HEK293 (cell line): ENCODE measurements at regions not wholly inside any gene's neighbourhood (a gene's known extent, or its start where the extent isn't known, plus 50 kb on each side); places are given as distances from the start of the nearest gene placed in this dataset.

Experiments
- CTCF ChIA-PET: fragments of 350-600 bp; formaldehyde crosslinking; extraction: SDS; loops from one replicate; lab custom pipeline; 2021; ENCODE audit warnings: antibody characterized with exemption; lab: Yijun Ruan, JAX
- POLR2A ChIA-PET: fragments of 300-600 bp; formaldehyde crosslinking; extraction: SDS; loops from one replicate; lab custom pipeline; 2020; ENCODE audit warnings: antibody characterized with exemption, inconsistent platforms; lab: Yijun Ruan, JAX
- H3K27ac ChIP-seq: fragments of 200-500 bp; sonication (Bioruptor generic); 2 replicates; pipeline ENCODE4 v1.5.1; 2014; ENCODE audit warnings: low read depth, low read length, control low read depth, inconsistent platforms; ENCODE audit errors: extremely low read depth
- H3K36me3 ChIP-seq, 2 experiments: fragments of 200-500 bp in 1 of 2; sonication (Bioruptor generic) in 1 of 2; 1 replicate in 1 of 2; 2 replicates in 1 of 2; pipeline ENCODE4 v1.5.1; 2014 to 2017; ENCODE audit warnings: inconsistent platforms in 2 of 2, low read length in 2 of 2; ENCODE audit not compliant: control insufficient read depth in 2 of 2, insufficient read depth in 1 of 2
- H3K4me1 ChIP-seq: fragments of 200-500 bp; sonication (Bioruptor generic); 2 replicates; pipeline ENCODE4 v1.5.1; 2014; ENCODE audit warnings: mild to moderate bottlenecking, low read length, inconsistent platforms; ENCODE audit not compliant: control insufficient read depth, insufficient read depth
- H3K4me3 ChIP-seq: 2 replicates; pipeline ENCODE4 v1.5.1; 2011; ENCODE audit warnings: low read depth, mild to moderate bottlenecking, control low read depth, low read length, moderate library complexity
- H3K9me3 ChIP-seq: fragments of 200-500 bp; sonication (Bioruptor generic); 2 replicates; pipeline ENCODE4 v1.5.1; 2014; ENCODE audit warnings: low read depth, low read length, inconsistent platforms; ENCODE audit not compliant: control insufficient read depth, insufficient read depth
- BCL6B ChIP-seq: fragments of 450-650 bp; formaldehyde crosslinking; IDR thresholded peaks from 2 replicates; pipeline ENCODE4 v1.5.1; 2017; ENCODE audit warnings: missing biosample characterization, missing genetic modification characterization
- CTCF ChIP-seq: fragments of 450-650 bp; formaldehyde crosslinking; IDR thresholded peaks from 2 replicates; pipeline ENCODE4 v1.5.1; 2016; ENCODE audit warnings: missing biosample characterization, missing genetic modification characterization
- HOXC10 ChIP-seq: sonication (generic); formaldehyde crosslinking; IDR thresholded peaks from 2 replicates; pipeline ENCODE4 v1.8.1; 2023; ENCODE audit warnings: mild to moderate bottlenecking, missing genetic modification reagents
- PRDM2 ChIP-seq: fragments of 450-650 bp; formaldehyde crosslinking; IDR thresholded peaks from 2 replicates; pipeline ENCODE4 v1.5.1; 2016; ENCODE audit warnings: missing biosample characterization, missing genetic modification characterization, borderline replicate concordance
- ZIC2 ChIP-seq: fragments of 450-650 bp; formaldehyde crosslinking; IDR thresholded peaks from 2 replicates; pipeline ENCODE4 v1.5.1; 2016; ENCODE audit warnings: missing biosample characterization, missing genetic modification characterization
- ZNF140 ChIP-seq: fragments of 450-650 bp; formaldehyde crosslinking; IDR thresholded peaks from 2 replicates; pipeline ENCODE4 v1.5.1; 2016; ENCODE audit warnings: missing biosample characterization, missing genetic modification characterization
- ZNF169 ChIP-seq: fragments of 450-650 bp; formaldehyde crosslinking; IDR thresholded peaks from 2 replicates; pipeline ENCODE4 v1.5.1; 2016; ENCODE audit warnings: missing biosample characterization, missing genetic modification characterization
- ZNF175 ChIP-seq: fragments of 450-650 bp; formaldehyde crosslinking; IDR thresholded peaks from 2 replicates; pipeline ENCODE4 v1.5.1; 2016; ENCODE audit warnings: missing biosample characterization, missing genetic modification characterization
- ZNF211 ChIP-seq: fragments of 450-650 bp; formaldehyde crosslinking; IDR thresholded peaks from 2 replicates; pipeline ENCODE4 v1.5.1; 2016; ENCODE audit warnings: low read depth, missing biosample characterization, missing genetic modification characterization
- ZNF514 ChIP-seq: fragments of 450-650 bp; formaldehyde crosslinking; IDR thresholded peaks from 2 replicates; pipeline ENCODE4 v1.5.1; 2016; ENCODE audit warnings: missing biosample characterization, missing genetic modification characterization
- ZNF521 ChIP-seq: fragments of 450-650 bp; formaldehyde crosslinking; IDR thresholded peaks from 2 replicates; pipeline ENCODE4 v1.5.1; 2017; ENCODE audit warnings: missing biosample characterization, mild to moderate bottlenecking, missing genetic modification characterization
- ZNF544 ChIP-seq: fragments of 450-650 bp; formaldehyde crosslinking; IDR thresholded peaks from 2 replicates; pipeline ENCODE4 v1.5.0; 2017; ENCODE audit warnings: missing biosample characterization, missing genetic modification characterization
- ZNF626 ChIP-seq: fragments of 450-650 bp; sonication (Bioruptor Pico); formaldehyde crosslinking; IDR thresholded peaks from 2 replicates; pipeline ENCODE4 v1.5.1; 2018; ENCODE audit warnings: missing biosample characterization, missing genetic modification characterization, inconsistent platforms
- ZNF639 ChIP-seq: fragments of 450-650 bp; formaldehyde crosslinking; IDR thresholded peaks from 2 replicates; pipeline ENCODE4 v1.5.1; 2016; ENCODE audit warnings: missing biosample characterization, missing genetic modification characterization
- ZNF654 ChIP-seq: fragments of 450-650 bp; formaldehyde crosslinking; IDR thresholded peaks from 2 replicates; pipeline ENCODE4 v1.5.1; 2016; ENCODE audit warnings: low read depth, missing biosample characterization, missing genetic modification characterization
- ZSCAN23 ChIP-seq: fragments of 450-650 bp; formaldehyde crosslinking; IDR thresholded peaks from 2 replicates; pipeline ENCODE4 v1.5.1; 2016; ENCODE audit warnings: missing biosample characterization, missing genetic modification characterization

- no peaks in the 10 kb centered on the region for H3K4me1 ChIP-seq
- no peak for TF ChIP-seq ZNF140 (tag by site-specific recombination)
- no peak for TF ChIP-seq ZNF654 (tag by site-specific recombination)
- TF ChIP-seq ZNF169 (tag by site-specific recombination): no peak
- TF ChIP-seq, all 188 proteins: peak for 0
- no peak overlapping the region for H3K27ac ChIP-seq
- H3K9me3 ChIP-seq: no peaks in the 10 kb centered on the region
- CTCF ChIA-PET: interaction anchor here (0.7 to 0.8 kb wide), 2 partner anchors 246 to 267 kb away, joined by 3 read pairs; no protein-coding TSS in a partner anchor
- H3K36me3 ChIP-seq: no peaks in the 10 kb centered on the region; a peak in 1 of 3 replicates
- POLR2A ChIA-PET: no interaction called here
- no peak overlapping the region for H3K4me3 ChIP-seq
Observed at GRCh38 chr19:31979362-31979761, 366.0 kb upstream of the ZNF507 start.

- CTCF ChIA-PET: interaction anchor here (0.7 kb wide), 1 partner anchor 245 kb away, joined by 3 read pairs; no protein-coding TSS in a partner anchor
- TF ChIP-seq ZNF639 (tag by site-specific recombination) (no peak), PRDM2 (tag by site-specific recombination) (no peak), ZNF626 (tag by site-specific recombination) (no peak), ZNF211 (no peak), CTCF (tag by site-specific recombination) (no peak), ZNF521 (tag by site-specific recombination) (no peak), ZNF175 (tag by site-specific recombination) (no peak), BCL6B (tag by site-specific recombination) (no peak), ZNF544 (no peak), HOXC10 (CRISPR knock-in tag) (no peak), ZSCAN23 (no peak), ZIC2 (tag by site-specific recombination) (no peak), ZNF514 (tag by site-specific recombination) (no peak)
- no peaks in the 10 kb centered on the region for H3K4me1 ChIP-seq
- no peaks in the 10 kb centered on the region; a peak in 1 of 3 replicates for H3K36me3 ChIP-seq
- no peak overlapping the region for H3K4me3 ChIP-seq
- no peaks in the 10 kb centered on the region for H3K9me3 ChIP-seq
- H3K27ac ChIP-seq: no peak overlapping the region
- POLR2A ChIA-PET: no interaction called here
Observed at GRCh38 chr19:31979949-31980670, 365.3 kb upstream of the ZNF507 start.
